ENCODE measurements at regions not wholly inside any gene's neighbourhood (a gene's known extent, or its start where the extent isn't known, plus 50 kb on each side); places are given as distances from the start of the nearest gene placed in this dataset.

DNA sequence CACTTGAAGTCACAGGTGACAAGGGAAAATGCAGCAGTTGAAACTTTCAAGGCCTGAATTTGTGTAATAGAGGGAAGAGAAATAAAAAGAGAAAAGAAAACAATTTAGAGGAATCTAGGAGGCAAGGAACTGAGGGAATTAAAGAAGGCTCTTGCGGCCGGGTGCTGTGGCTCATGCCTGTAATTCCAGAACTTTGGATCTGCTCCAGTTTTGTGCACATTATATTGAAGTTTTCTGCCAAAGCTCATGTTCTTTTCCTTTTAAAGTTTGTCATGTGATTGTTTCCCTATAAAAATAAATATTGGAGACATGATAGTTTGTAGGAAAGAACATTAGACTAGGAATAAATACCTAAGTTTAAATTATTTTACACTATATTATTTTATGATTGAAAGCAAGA lies 433.9 kb upstream of the CPEB2 start:
- peaks cover 5% of the 10 kb centered on the region for H3K9me3 ChIP-seq (ENCODE audit: insufficient read depth, low read depth, low read length)
- no peak overlapping the region for H3K14ac ChIP-seq (ENCODE audit: low read length)
- H3K18ac ChIP-seq (ENCODE audit: low read length): no peak overlapping the region
- no peak overlapping the region for H4K91ac ChIP-seq (ENCODE audit: low read depth, low read length)
- no peak for DNase-seq
- H3K79me1 ChIP-seq (ENCODE audit: low read length): no peaks in the 10 kb centered on the region
- no peaks in the 10 kb centered on the region for H3K4me1 ChIP-seq (ENCODE audit: control insufficient read depth in 1 of 2, insufficient read depth in 2 of 2, low read length in 2 of 2)
- H3K4me3 ChIP-seq (ENCODE audit: low read depth, low read length): no peak overlapping the region
- H2AFZ ChIP-seq (ENCODE audit: insufficient read depth, low read length, poor library complexity): no peak overlapping the region
- no peak overlapping the region for H4K8ac ChIP-seq (ENCODE audit: low read depth, low read length)
- H3K4me2 ChIP-seq (ENCODE audit: low read length): no peak overlapping the region
- H2AK5ac ChIP-seq (ENCODE audit: low read length): no peak overlapping the region
- H3K79me2 ChIP-seq (ENCODE audit: control insufficient read depth, insufficient read depth, low read length, poor library complexity): no peaks in the 10 kb centered on the region
- H3K23ac ChIP-seq (ENCODE audit: low read length): no peak overlapping the region
- H2BK5ac ChIP-seq (ENCODE audit: low read depth, low read length, poor library complexity): no peak overlapping the region
- H3K9ac ChIP-seq (ENCODE audit: low read length): no peak overlapping the region
- H3K36me3 ChIP-seq (ENCODE audit: control insufficient read depth in 1 of 2, insufficient read depth in 2 of 2, low read length in 2 of 2): no peaks in the 10 kb centered on the region
- no peak overlapping the region for H4K12ac ChIP-seq (ENCODE audit: low read depth, low read length)
- H3K27ac ChIP-seq (ENCODE audit: low read depth, low read length): no peak overlapping the region
- no peak overlapping the region for H3K4ac ChIP-seq (ENCODE audit: low read depth, low read length)
- H2BK12ac ChIP-seq (ENCODE audit: low read length): no peak overlapping the region
- H3K27me3 ChIP-seq (ENCODE audit: insufficient read depth, low read length): no peaks in the 10 kb centered on the region
- no CpG with 5 or more reads among the region's 2 CpGs for WGBS (ENCODE audit: extremely low coverage, insufficient coverage, insufficient read length)
- no peak overlapping the region for H2BK120ac ChIP-seq (ENCODE audit: insufficient read depth, low read length, poor library complexity)

DNA sequence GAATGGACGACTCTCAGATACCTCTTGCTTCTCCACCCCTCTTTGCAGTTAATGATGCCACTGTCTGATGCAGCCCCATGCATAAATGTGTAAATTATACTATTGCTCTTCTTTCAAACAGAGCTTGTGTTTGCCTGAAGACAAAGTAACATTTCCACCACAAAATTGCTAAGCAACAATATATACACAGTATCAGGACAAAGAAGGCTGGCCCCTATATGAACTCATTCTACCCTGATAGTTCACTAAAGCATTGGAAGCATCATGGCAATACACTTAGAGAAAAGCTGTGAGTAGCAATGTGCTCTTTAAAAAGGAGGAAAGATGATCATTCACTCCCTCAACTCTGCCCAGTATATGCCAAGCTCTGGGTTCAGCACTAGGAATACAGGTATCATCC lies 427.0 kb upstream of the CPEB2 start:
- H2AFZ ChIP-seq (ENCODE audit: insufficient read depth, low read length, poor library complexity): no peak overlapping the region
- H2BK5ac ChIP-seq (ENCODE audit: low read depth, low read length, poor library complexity): no peak overlapping the region
- no CpG with 5 or more reads among the region's 1 CpG for WGBS (ENCODE audit: extremely low coverage, insufficient coverage, insufficient read length)
- no peak overlapping the region for H3K18ac ChIP-seq (ENCODE audit: low read length)
- H3K23ac ChIP-seq (ENCODE audit: low read length): no peak overlapping the region
- no peak overlapping the region for H3K14ac ChIP-seq (ENCODE audit: low read length)
- no peaks in the 10 kb centered on the region for H3K27me3 ChIP-seq (ENCODE audit: insufficient read depth, low read length)
- H3K27ac ChIP-seq (ENCODE audit: low read depth, low read length): no peak overlapping the region
- H2BK12ac ChIP-seq (ENCODE audit: low read length): no peak overlapping the region
- H3K4me2 ChIP-seq (ENCODE audit: low read length): no peak overlapping the region
- H3K9ac ChIP-seq (ENCODE audit: low read length): no peak overlapping the region
- no peak overlapping the region for H3K4ac ChIP-seq (ENCODE audit: low read depth, low read length)
- no peaks in the 10 kb centered on the region for H3K79me2 ChIP-seq (ENCODE audit: control insufficient read depth, insufficient read depth, low read length, poor library complexity)
- no peak overlapping the region for H2AK5ac ChIP-seq (ENCODE audit: low read length)
- H3K36me3 ChIP-seq (ENCODE audit: control insufficient read depth in 1 of 2, insufficient read depth in 2 of 2, low read length in 2 of 2): no peaks in the 10 kb centered on the region
- no peaks in the 10 kb centered on the region for H3K79me1 ChIP-seq (ENCODE audit: low read length)
- H3K4me3 ChIP-seq (ENCODE audit: low read depth, low read length): no peak overlapping the region
- no peak overlapping the region for H2BK120ac ChIP-seq (ENCODE audit: insufficient read depth, low read length, poor library complexity)
- no peak for DNase-seq
- no peaks in the 10 kb centered on the region for H3K9me3 ChIP-seq (ENCODE audit: insufficient read depth, low read depth, low read length)
- H4K12ac ChIP-seq (ENCODE audit: low read depth, low read length): no peak overlapping the region
- H4K8ac ChIP-seq (ENCODE audit: low read depth, low read length): no peak overlapping the region
- no peak overlapping the region for H4K91ac ChIP-seq (ENCODE audit: low read depth, low read length)
- H3K4me1 ChIP-seq (ENCODE audit: control insufficient read depth in 1 of 2, insufficient read depth in 2 of 2, low read length in 2 of 2): no peaks in the 10 kb centered on the region

DNA sequence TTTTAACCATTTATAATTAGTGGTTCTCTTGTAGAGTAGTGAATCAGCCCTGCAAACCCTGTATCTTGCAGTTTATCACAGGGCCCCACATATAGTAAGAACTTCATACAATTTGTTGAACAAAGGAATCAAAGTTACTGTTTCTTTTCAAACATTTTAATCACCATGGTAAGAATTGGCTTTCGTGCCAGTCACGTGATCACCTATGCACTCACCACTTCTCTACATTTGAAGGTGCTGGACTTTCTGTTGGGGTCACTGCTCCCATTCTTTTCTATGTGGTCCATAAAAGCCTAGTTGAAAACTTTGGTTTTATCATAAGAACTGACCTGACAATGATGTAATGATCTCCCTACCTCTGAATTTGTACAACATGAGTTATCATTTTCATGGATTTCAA lies 426.4 kb upstream of the CPEB2 start:
- no CpG with 5 or more reads among the region's 2 CpGs for WGBS (ENCODE audit: extremely low coverage, insufficient coverage, insufficient read length)
- no peak overlapping the region for H3K4me3 ChIP-seq (ENCODE audit: low read depth, low read length)
- no peak for DNase-seq
- no peak overlapping the region for H2BK12ac ChIP-seq (ENCODE audit: low read length)
- no peak overlapping the region for H4K8ac ChIP-seq (ENCODE audit: low read depth, low read length)
- H3K18ac ChIP-seq (ENCODE audit: low read length): no peak overlapping the region
- no peak overlapping the region for H3K4me2 ChIP-seq (ENCODE audit: low read length)
- H4K91ac ChIP-seq (ENCODE audit: low read depth, low read length): no peak overlapping the region
- no peaks in the 10 kb centered on the region for H3K79me1 ChIP-seq (ENCODE audit: low read length)
- H2AK5ac ChIP-seq (ENCODE audit: low read length): no peak overlapping the region
- no peak overlapping the region for H2BK120ac ChIP-seq (ENCODE audit: insufficient read depth, low read length, poor library complexity)
- H2BK5ac ChIP-seq (ENCODE audit: low read depth, low read length, poor library complexity): no peak overlapping the region
- H3K36me3 ChIP-seq (ENCODE audit: control insufficient read depth in 1 of 2, insufficient read depth in 2 of 2, low read length in 2 of 2): no peaks in the 10 kb centered on the region
- no peak overlapping the region for H2AFZ ChIP-seq (ENCODE audit: insufficient read depth, low read length, poor library complexity)
- H4K12ac ChIP-seq (ENCODE audit: low read depth, low read length): no peak overlapping the region
- H3K4me1 ChIP-seq (ENCODE audit: control insufficient read depth in 1 of 2, insufficient read depth in 2 of 2, low read length in 2 of 2): no peaks in the 10 kb centered on the region
- H3K27ac ChIP-seq (ENCODE audit: low read depth, low read length): no peak overlapping the region
- H3K23ac ChIP-seq (ENCODE audit: low read length): no peak overlapping the region
- H3K4ac ChIP-seq (ENCODE audit: low read depth, low read length): no peak overlapping the region
- H3K9me3 ChIP-seq (ENCODE audit: insufficient read depth, low read depth, low read length): no peaks in the 10 kb centered on the region
- no peak overlapping the region for H3K14ac ChIP-seq (ENCODE audit: low read length)
- no peaks in the 10 kb centered on the region for H3K27me3 ChIP-seq (ENCODE audit: insufficient read depth, low read length)
- no peak overlapping the region for H3K9ac ChIP-seq (ENCODE audit: low read length)
- no peaks in the 10 kb centered on the region for H3K79me2 ChIP-seq (ENCODE audit: control insufficient read depth, insufficient read depth, low read length, poor library complexity)

DNA sequence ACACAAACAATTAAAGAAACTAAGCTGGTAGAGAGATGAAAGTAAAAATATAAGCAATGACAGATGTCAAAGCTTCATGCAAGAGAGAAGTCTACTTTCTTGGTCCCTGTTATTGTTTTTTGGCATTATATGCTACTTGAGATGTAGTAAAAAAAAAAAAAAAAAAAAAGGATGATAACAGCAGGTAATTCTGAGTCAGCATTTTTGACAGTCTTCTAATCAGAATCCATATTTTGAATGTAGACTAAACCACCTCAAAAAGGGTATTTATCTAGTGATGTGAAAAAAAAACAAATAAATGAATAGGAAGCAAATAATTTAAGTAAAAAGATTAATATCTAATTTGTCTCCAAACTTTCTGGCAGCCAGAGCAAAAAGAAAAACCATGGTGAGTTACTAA lies 422.2 kb upstream of the CPEB2 start:
- no peak overlapping the region for H3K4ac ChIP-seq (ENCODE audit: low read depth, low read length)
- H4K8ac ChIP-seq (ENCODE audit: low read depth, low read length): no peak overlapping the region
- H3K79me1 ChIP-seq (ENCODE audit: low read length): no peaks in the 10 kb centered on the region
- no peaks in the 10 kb centered on the region for H3K36me3 ChIP-seq (ENCODE audit: control insufficient read depth in 1 of 2, insufficient read depth in 2 of 2, low read length in 2 of 2)
- no peak overlapping the region for H2AFZ ChIP-seq (ENCODE audit: insufficient read depth, low read length, poor library complexity)
- H3K4me3 ChIP-seq (ENCODE audit: low read depth, low read length): no peak overlapping the region
- H3K14ac ChIP-seq (ENCODE audit: low read length): no peak overlapping the region
- H3K27me3 ChIP-seq (ENCODE audit: insufficient read depth, low read length): no peaks in the 10 kb centered on the region
- no peak overlapping the region for H2BK120ac ChIP-seq (ENCODE audit: insufficient read depth, low read length, poor library complexity)
- H3K27ac ChIP-seq (ENCODE audit: low read depth, low read length): no peak overlapping the region
- H2BK5ac ChIP-seq (ENCODE audit: low read depth, low read length, poor library complexity): no peak overlapping the region
- no peaks in the 10 kb centered on the region for H3K79me2 ChIP-seq (ENCODE audit: control insufficient read depth, insufficient read depth, low read length, poor library complexity)
- no peak overlapping the region for H2BK12ac ChIP-seq (ENCODE audit: low read length)
- H4K12ac ChIP-seq (ENCODE audit: low read depth, low read length): no peak overlapping the region
- no peak overlapping the region for H4K91ac ChIP-seq (ENCODE audit: low read depth, low read length)
- H3K4me2 ChIP-seq (ENCODE audit: low read length): no peak overlapping the region
- H2AK5ac ChIP-seq (ENCODE audit: low read length): no peak overlapping the region
- H3K18ac ChIP-seq (ENCODE audit: low read length): no peak overlapping the region
- no peak for DNase-seq
- no peak overlapping the region for H3K9ac ChIP-seq (ENCODE audit: low read length)
- H3K4me1 ChIP-seq (ENCODE audit: control insufficient read depth in 1 of 2, insufficient read depth in 2 of 2, low read length in 2 of 2): no peaks in the 10 kb centered on the region
- no peaks in the 10 kb centered on the region for H3K9me3 ChIP-seq (ENCODE audit: insufficient read depth, low read depth, low read length)
- no peak overlapping the region for H3K23ac ChIP-seq (ENCODE audit: low read length)

DNA sequence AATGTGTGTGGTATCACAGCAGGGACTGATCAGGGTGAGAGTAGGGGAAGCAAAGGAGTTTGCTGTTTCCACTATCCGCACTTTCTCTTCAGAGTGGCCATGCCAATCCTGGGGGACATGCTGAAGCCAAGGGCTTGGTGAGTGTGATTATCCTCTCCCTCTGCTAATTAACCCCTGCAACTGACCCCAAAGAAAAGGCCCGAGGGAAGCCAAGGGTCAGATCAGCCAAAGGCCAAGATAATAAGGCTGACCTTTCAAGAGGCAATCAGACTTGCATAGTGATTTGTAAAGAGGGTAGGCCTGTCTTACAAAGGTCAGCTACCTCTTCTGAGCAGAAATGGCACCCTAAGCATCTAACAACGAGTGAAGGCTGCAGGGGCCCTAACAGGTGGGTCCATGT lies 420.5 kb upstream of the CPEB2 start:
- no peak overlapping the region for H3K14ac ChIP-seq (ENCODE audit: low read length)
- H2AFZ ChIP-seq (ENCODE audit: insufficient read depth, low read length, poor library complexity): no peak overlapping the region
- no peaks in the 10 kb centered on the region for H3K4me1 ChIP-seq (ENCODE audit: control insufficient read depth in 1 of 2, insufficient read depth in 2 of 2, low read length in 2 of 2)
- H2BK120ac ChIP-seq (ENCODE audit: insufficient read depth, low read length, poor library complexity): no peak overlapping the region
- no peak overlapping the region for H3K4me3 ChIP-seq (ENCODE audit: low read depth, low read length)
- no peak overlapping the region for H3K23ac ChIP-seq (ENCODE audit: low read length)
- no peaks in the 10 kb centered on the region for H3K9me3 ChIP-seq (ENCODE audit: insufficient read depth, low read depth, low read length)
- H3K79me1 ChIP-seq (ENCODE audit: low read length): no peaks in the 10 kb centered on the region
- no peak overlapping the region for H2BK5ac ChIP-seq (ENCODE audit: low read depth, low read length, poor library complexity)
- no CpG with 5 or more reads among the region's 3 CpGs for WGBS (ENCODE audit: extremely low coverage, insufficient coverage, insufficient read length)
- no peak overlapping the region for H3K9ac ChIP-seq (ENCODE audit: low read length)
- no peak overlapping the region for H3K27ac ChIP-seq (ENCODE audit: low read depth, low read length)
- no peak overlapping the region for H3K4me2 ChIP-seq (ENCODE audit: low read length)
- no peak overlapping the region for H4K8ac ChIP-seq (ENCODE audit: low read depth, low read length)
- H3K4ac ChIP-seq (ENCODE audit: low read depth, low read length): no peak overlapping the region
- no peaks in the 10 kb centered on the region for H3K36me3 ChIP-seq (ENCODE audit: control insufficient read depth in 1 of 2, insufficient read depth in 2 of 2, low read length in 2 of 2)
- no peaks in the 10 kb centered on the region for H3K79me2 ChIP-seq (ENCODE audit: control insufficient read depth, insufficient read depth, low read length, poor library complexity)
- H3K27me3 ChIP-seq (ENCODE audit: insufficient read depth, low read length): no peaks in the 10 kb centered on the region
- H4K12ac ChIP-seq (ENCODE audit: low read depth, low read length): no peak overlapping the region
- no peak overlapping the region for H2BK12ac ChIP-seq (ENCODE audit: low read length)
- H3K18ac ChIP-seq (ENCODE audit: low read length): no peak overlapping the region
- DNase-seq: no peak
- no peak overlapping the region for H4K91ac ChIP-seq (ENCODE audit: low read depth, low read length)
- H2AK5ac ChIP-seq (ENCODE audit: low read length): no peak overlapping the region

Data from trophoblast cell (in vitro differentiated cells and primary cell).